ENCODE measurements at regions not wholly inside any gene's neighbourhood (a gene's known extent, or its start where the extent isn't known, plus 50 kb on each side); places are given as distances from the start of the nearest gene placed in this dataset.
"Not testable (repeated sequence)": the region's sequence is repeated elsewhere in the genome, so short reads cannot be mapped to it uniquely, and the experiment has no call there.

DNA sequence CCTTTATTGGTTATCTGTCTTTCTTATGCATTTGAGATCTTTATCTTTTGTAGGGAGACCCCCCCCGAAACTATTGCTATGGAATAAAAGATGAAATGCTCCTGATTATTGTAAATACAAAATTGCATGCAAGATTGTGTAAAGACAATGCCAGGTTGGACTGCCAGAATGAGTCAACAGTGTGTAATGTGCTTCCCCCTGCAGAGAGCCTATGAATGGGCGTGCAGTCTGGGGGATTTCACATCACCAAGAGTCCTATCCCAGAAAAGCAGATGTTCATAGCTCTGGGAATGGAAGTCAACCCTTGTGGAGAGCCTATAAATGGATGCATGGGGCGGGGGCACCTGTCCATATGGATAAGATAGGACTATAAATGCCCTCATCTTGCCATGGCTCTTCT, 584.3 kb downstream of the NSUN3 start:
- TF ChIP-seq, protein P1, sequence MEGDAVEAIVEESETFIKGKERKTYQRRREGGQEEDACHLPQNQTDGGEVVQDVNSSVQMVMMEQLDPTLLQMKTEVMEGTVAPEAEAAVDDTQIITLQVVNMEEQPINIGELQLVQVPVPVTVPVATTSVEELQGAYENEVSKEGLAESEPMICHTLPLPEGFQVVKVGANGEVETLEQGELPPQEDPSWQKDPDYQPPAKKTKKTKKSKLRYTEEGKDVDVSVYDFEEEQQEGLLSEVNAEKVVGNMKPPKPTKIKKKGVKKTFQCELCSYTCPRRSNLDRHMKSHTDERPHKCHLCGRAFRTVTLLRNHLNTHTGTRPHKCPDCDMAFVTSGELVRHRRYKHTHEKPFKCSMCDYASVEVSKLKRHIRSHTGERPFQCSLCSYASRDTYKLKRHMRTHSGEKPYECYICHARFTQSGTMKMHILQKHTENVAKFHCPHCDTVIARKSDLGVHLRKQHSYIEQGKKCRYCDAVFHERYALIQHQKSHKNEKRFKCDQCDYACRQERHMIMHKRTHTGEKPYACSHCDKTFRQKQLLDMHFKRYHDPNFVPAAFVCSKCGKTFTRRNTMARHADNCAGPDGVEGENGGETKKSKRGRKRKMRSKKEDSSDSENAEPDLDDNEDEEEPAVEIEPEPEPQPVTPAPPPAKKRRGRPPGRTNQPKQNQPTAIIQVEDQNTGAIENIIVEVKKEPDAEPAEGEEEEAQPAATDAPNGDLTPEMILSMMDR (IDR thresholded peaks at IDR 0.05; ENCODE audit: low read depth, low read length), result no peak
- H3K4me3 ChIP-seq (replicated peaks in 1 of 2; ENCODE audit: low read depth in 2 of 2, low read length in 2 of 2), result no peak overlapping the region
- DNase-seq (ENCODE audit: low read depth in 2 of 2), result peak in 1 of 2 donors; percentile 70

DNA sequence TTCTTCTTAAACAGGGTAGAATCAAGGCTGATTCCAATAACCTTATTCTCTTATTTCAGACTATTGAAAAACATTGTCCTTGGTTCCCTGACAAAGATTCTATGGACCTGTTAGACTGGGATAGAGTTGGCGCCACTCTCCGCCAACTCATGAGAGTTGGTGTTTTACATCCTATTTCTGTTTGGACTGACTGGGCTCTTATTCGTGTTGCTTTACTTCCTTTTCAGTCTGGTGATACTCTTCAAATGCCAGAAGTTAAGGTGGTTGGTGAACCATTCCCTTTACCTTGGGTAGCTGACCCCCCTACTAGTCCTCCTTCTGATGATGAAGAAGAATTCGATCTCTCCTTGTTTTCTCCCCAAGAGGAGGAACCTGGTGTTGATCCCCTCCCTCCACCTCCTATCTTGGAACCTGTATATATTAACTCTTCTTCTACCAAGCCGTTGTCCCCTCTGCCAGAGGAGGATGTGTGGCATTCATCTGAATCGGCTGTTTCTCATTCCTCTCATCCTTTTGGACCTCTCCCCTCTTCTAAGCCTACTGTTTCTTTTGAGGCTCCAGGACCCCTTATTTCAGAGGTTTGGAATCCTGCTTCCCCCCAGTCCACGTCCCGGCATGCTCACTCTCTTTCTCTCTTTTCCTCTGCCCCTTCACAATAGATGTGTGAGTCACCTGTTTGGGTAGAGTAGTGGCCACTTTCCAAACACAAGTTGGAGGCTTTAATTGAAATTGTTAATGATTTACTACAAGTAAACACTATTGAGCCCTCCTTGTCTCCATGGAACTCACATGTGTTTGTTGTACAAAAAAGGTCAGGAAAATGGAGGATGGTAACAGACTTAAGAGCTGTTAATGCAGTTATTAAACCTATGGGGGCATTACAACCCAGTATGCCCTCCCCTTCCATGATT, 585.7 kb downstream of the NSUN3 start:
- not testable (repeated sequence) for H3K4me3 ChIP-seq (replicated peaks in 1 of 2; ENCODE audit: low read depth in 2 of 2, low read length in 2 of 2); DNase-seq (ENCODE audit: low read depth in 2 of 2)

DNA sequence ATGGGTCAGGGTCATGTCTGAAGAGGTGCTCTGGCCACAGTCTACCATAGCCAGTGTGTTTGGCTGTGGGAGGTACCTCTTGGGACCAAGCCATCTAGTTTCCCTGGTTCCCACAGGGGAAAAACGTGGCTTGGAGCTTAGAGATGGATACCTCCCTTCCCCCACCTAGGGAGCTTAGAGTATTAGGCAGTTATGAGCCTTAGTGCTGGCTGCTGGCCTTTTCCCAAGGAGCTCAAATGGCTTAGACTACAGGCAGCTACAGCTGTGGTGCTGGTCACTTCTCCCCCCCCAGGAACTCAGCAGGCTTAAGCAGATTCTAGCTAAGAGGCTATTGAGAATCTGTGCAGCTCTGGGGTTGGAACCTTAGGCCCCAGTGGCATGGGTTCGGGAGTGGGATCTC, 591.2 kb downstream of the NSUN3 start:
- DNase-seq (ENCODE audit: low read depth in 2 of 2), result no peak
- no peak overlapping the region for H3K4me3 ChIP-seq (replicated peaks in 1 of 2; ENCODE audit: low read depth in 2 of 2, low read length in 2 of 2)
- TF ChIP-seq, protein P1 (IDR thresholded peaks at IDR 0.05; ENCODE audit: low read depth, low read length), result no peak

DNA sequence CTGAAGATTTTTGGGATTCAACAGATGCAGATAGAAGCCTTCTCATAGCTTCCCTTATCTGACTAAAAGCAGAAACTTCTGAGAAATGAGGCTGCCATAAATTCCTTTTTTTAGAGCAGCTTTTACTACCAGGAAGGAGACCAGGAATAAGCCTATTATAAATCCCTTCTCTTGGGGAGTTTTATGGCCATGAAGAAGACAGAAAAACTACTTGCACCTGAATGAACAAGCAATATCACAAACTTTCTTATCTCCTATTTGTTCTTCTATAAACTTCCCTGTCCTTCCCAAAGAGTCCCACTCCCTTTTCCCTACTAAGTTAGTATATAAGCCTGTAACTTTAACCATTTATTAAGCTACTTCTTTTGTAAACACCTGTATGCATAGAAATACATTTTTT, 603.1 kb downstream of the NSUN3 start:
- no peak for DNase-seq (ENCODE audit: low read depth in 2 of 2)
- no peak overlapping the region for H3K4me3 ChIP-seq (replicated peaks in 1 of 2; ENCODE audit: low read depth in 2 of 2, low read length in 2 of 2)
- TF ChIP-seq, protein P1 (IDR thresholded peaks at IDR 0.05; ENCODE audit: low read depth, low read length), result no peak

DNA sequence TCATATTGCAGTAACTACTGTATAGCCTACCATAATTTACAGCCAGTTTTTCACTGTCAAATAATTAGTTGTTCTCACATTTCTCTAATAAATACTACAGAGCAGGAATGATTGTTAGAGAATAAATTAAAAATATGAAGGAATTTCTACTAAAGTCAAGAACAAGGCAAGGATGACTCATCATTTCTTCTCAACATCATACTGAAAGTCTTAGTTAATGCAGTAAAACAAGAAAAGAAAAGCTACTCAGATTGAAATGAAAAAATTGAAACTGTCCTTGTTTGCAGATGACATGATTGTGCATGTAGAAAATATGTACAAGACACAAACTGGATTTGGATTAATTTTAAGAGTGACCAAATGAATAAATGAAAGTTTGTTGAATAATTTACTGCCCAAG, 608.2 kb downstream of the NSUN3 start:
- no peak for DNase-seq (ENCODE audit: low read depth in 2 of 2)
- no peak overlapping the region for H3K4me3 ChIP-seq (replicated peaks in 1 of 2; ENCODE audit: low read depth in 2 of 2, low read length in 2 of 2)
- TF ChIP-seq, protein P1 (IDR thresholded peaks at IDR 0.05; ENCODE audit: low read depth, low read length), result no peak

DNA sequence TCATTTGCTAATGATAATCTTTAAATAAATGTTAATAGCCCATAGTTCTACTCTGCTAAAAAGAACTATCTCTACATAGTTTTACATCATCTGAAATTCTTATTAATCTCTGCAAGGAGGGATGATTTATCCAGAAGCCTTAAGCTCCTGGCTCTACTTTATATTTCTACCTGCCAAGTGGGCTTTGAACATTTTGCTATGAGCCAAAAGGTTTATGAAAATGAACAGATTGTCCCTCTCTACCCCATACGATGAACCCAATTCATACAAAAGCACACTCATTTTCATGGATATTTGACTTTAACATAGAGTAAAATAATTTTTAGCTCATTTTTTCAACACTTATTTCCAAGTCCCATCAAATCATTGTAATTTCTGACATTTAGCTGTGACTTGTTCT, 611.0 kb downstream of the NSUN3 start:
- TF ChIP-seq, protein P1 (IDR thresholded peaks at IDR 0.05; ENCODE audit: low read depth, low read length), result no peak
- no peak overlapping the region for H3K4me3 ChIP-seq (replicated peaks in 1 of 2; ENCODE audit: low read depth in 2 of 2, low read length in 2 of 2)
- no peak for DNase-seq (ENCODE audit: low read depth in 2 of 2)

DNA sequence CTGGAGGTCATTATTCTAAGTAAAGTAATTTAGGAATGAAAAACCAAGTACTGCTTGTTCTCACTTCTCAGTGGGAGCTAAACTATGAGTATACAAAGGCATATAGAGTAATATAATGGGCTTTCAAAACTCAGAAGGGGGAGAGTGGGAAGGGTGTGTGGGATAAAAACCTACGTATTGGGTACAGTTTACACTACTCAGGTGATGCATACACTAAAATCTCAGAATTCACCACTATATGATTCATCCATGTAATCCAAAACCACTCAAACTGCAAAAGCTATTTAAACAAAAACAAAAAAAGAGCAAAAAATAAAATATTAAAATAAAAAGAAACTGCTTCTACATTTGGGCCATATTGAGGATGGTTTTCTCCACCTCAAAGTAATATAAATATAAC, 623.3 kb downstream of the NSUN3 start:
- DNase-seq (ENCODE audit: low read depth in 2 of 2), result no peak
- no peak overlapping the region for H3K4me3 ChIP-seq (replicated peaks in 1 of 2; ENCODE audit: low read depth in 2 of 2, low read length in 2 of 2)
- TF ChIP-seq, protein P1 (IDR thresholded peaks at IDR 0.05; ENCODE audit: low read depth, low read length), result no peak

All from cardiac fibroblast (primary cell).